HK-2 (cell line): ENCODE measurements at regions not wholly inside any gene's neighbourhood (a gene's known extent, or its start where the extent isn't known, plus 50 kb on each side); places are given as distances from the start of the nearest gene placed in this dataset.
"Not testable (repeated sequence)": the region's sequence is repeated elsewhere in the genome, so short reads cannot be mapped to it uniquely, and the experiment has no call there.

Source experiments
- DNase-seq: peaks from one replicate; pipeline ENCODE4 v3.0.0-alpha.2; 2018; ENCODE audit not compliant: unreplicated experiment

- DNase-seq = no peak
These were observed 92.1 kb upstream of the C1orf174 start for GRCh38 chr1:3992103-3992556.

GRCh38 chr1:3992746-3993145, 92.7 kb upstream of the C1orf174 start:
- DNase-seq = no peak

GRCh38 chr1:3993619-3994375, 93.7 kb upstream of the C1orf174 start:
- no peak for DNase-seq

- no peak for DNase-seq
These were observed 95.2 kb upstream of the C1orf174 start for GRCh38 chr1:3995141-3995780.

- no peak for DNase-seq
These were observed 97.0 kb upstream of the C1orf174 start for GRCh38 chr1:3996846-3997705.

GRCh38 chr1:3998086-3998485, 98.0 kb upstream of the C1orf174 start:
- no peak for DNase-seq

- DNase-seq = not testable (repeated sequence)
These were observed 99.4 kb upstream of the C1orf174 start for GRCh38 chr1:3999514-3999913.

- DNase-seq = no peak
These were observed 100.1 kb upstream of the C1orf174 start for GRCh38 chr1:3999941-4000735.

GRCh38 chr1:4000811-4001251, 100.8 kb upstream of the C1orf174 start:
- no peak for DNase-seq

GRCh38 chr1:4001461-4001860, 101.4 kb upstream of the C1orf174 start:
- no peak for DNase-seq

- DNase-seq = no peak
These were observed 102.0 kb upstream of the C1orf174 start for GRCh38 chr1:4002061-4002521.

- DNase-seq = no peak
These were observed 102.7 kb upstream of the C1orf174 start for GRCh38 chr1:4002741-4003140.

- DNase-seq = no peak
These were observed 103.9 kb upstream of the C1orf174 start for GRCh38 chr1:4003846-4004505.

- no peak for DNase-seq
These were observed 104.8 kb upstream of the C1orf174 start for GRCh38 chr1:4004635-4005430.

- no peak for DNase-seq
These were observed 105.4 kb upstream of the C1orf174 start for GRCh38 chr1:4005431-4005830.

GRCh38 chr1:4006676-4007374, 106.8 kb upstream of the C1orf174 start:
- no peak for DNase-seq

GRCh38 chr1:4010284-4010683, 110.2 kb upstream of the C1orf174 start:
- DNase-seq = no peak

- DNase-seq = no peak
These were observed 110.9 kb upstream of the C1orf174 start for GRCh38 chr1:4010814-4011605.
